HG02642 (cell line): ENCODE measurements at regions not wholly inside any gene's neighbourhood (a gene's known extent, or its start where the extent isn't known, plus 50 kb on each side); places are given as distances from the start of the nearest gene placed in this dataset.
"Not testable (repeated sequence)": the region's sequence is repeated elsewhere in the genome, so short reads cannot be mapped to it uniquely, and the experiment has no call there.

Source experiments
- ATAC-seq: cut with Tn5 transposase; IDR thresholded peaks from one replicate; pipeline ENCODE4 v1.9.1; 2021; ENCODE audit warnings: mild to moderate bottlenecking; ENCODE audit not compliant: unreplicated experiment, poor library complexity

DNA sequence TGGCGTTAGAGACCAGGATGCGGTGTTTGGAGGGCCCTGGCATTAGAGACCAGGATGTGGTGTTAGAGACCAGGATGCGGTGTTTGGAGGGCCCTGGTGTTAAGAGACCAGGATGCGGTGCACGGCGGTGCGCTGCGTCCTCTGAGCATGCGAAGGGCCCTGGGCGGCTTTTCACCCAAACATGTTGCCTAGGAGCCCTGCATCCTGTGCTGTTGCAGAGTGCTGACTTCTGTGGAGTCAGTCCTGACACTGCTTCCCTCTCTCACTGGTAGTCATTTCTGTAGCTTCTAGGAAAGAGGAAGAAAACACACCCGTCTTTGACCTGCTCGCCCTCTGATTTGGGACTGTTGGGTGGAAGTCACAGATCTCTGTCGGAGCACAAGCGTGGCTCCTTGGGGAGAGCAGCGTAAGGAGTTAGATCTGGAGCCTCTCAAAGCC is 141.2 kb downstream of the LAT start:
- no peak for ATAC-seq

DNA sequence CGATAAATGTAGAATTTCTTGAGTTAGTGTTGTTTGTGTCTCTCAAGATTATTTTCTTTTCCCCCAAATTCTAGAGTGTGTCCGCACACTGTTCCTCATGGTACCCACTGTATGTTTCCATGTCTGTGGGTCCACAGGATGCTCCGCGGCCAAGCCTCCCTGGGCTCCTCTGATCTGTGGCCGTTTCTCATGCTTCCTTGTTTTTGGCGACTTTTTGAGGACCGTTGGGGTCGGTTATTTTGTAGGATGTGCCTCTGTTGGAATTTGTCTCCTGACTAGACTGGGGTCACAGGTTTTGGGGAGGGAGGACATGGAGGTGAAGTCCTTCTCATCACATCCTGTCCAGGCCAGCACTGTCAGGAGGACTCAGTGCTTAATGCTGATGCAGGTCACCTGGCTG is 140.0 kb downstream of the LAT start:
- ATAC-seq: no peak

DNA sequence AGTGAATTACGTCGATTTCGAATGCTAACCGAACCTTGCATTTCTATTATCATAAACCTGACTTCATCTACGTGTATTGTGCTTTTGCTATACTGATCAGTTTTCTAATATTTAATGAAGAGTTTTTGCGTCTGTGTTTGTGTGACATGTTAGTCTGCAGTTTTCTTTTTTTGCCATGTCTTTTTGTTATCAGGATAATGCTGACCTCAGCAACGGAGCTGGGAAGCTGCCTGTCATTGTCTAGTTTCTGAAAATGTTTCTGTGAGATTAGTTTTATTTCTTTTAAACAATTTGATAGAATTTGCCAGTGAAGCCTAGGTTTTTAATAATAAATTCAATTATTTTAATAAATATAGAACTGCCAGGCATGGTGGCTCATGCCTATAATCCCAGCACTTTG is 139.3 kb downstream of the LAT start:
- not testable (repeated sequence) for ATAC-seq

DNA sequence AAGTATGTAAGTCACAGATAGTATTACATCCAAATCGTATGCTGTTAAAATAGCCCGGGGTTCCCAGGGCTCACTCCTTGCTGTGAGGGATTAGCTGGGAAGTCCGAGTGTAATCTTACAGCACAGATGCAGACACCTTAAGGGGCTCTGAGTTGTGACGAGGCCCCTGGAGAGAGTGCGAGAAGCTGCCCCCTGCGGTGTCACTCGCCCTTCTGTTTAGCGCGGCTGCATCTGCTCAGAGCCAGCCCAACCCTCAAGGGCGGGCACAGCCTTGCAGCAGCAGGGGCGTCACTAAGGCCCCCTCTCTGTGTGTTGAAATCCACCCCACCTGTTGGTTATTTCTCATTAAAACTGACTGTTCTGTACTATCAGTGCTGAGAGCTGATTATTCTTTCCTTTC is 135.8 kb downstream of the LAT start:
- not testable (repeated sequence) for ATAC-seq

DNA sequence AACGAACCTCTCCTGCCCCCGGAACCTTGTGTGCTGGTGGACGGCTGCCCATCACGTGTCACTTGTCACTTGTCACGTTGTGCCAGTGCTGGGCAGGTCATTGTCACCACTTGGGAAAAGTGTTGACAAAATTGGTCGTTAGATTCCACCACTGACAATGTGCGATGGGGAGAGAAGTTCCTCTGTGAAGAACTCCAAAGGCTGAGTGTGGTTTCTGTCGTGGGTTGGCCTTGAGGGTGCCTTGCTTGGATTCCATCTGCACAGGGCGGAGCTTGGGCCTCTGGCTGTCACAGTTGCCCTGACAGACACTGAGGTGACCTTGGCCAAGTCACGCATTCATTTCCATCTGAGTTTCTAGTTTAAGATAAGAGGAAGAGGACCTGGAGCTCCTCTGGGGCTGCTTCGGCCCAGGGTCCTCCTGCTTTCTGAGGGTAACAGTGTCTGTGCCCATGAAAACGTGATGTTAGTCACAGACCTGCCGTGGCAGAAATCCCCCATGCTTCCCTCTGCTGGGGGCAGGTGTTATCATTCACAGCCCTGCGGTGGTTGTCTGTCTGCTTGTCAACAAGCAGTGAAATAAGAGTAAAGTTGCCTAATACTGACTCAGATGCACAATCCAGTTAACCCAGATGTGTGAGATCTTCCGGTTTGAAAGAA is 133.6 kb downstream of the LAT start:
- not testable (repeated sequence) for ATAC-seq

DNA sequence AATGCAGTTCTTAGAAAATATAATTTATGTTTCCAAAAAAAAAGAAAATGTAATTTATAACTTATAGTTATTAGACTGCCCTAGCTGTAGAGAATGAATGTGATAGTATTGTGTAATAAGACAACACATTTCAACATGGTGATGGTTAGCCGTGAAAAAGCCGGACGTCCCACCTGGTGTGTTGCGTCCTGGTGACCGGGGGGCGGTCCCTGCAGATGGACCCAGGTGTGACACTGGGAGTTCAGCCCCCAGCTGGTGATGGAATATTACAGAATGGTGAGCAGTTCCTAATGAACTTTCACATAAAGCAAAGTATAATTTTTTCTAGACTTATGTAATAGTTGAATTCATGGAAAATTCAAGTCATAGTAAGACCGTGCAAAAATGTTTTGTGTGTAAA is 132.8 kb downstream of the LAT start:
- no peak for ATAC-seq

DNA sequence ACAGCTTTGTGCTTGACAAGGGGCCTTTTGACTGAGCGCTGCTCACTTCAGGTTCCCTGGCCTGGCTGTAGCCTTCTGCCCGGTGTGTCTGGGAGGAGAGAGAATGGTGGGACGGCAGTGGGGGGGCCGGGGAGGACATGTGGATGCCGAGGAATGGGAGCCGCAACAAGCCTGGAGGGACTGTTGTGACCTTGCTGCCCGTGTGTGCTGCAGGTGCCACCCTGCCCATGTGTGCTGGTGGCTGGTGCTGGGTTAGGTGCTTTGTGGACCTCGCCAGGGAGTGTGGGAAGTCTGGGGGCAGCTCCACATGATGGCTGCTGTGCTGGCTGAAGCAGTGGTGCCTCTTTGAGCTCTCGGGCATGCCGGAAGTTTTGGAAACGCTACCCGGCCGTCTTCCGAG is 132.1 kb downstream of the LAT start:
- ATAC-seq: no peak

DNA sequence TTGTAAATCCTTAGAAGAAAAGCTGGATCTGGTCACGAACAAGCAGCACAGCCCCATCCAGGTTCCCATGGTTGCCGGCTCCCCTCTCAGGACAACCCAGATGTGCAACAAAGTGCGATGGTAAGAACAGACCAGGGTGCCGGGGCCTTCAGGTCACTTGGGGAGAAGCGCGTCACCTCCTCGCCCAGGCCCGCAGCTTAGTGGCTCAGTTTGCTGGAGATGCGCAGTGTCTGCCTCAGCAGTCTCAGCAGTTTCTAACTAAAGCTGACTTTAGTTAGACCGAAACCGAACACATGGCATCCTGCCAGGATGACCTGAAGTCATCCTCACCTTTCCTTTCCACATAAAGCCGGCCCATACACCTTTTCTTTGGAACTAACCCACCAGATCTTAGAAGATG is 131.4 kb downstream of the LAT start:
- ATAC-seq: not testable (repeated sequence)

DNA sequence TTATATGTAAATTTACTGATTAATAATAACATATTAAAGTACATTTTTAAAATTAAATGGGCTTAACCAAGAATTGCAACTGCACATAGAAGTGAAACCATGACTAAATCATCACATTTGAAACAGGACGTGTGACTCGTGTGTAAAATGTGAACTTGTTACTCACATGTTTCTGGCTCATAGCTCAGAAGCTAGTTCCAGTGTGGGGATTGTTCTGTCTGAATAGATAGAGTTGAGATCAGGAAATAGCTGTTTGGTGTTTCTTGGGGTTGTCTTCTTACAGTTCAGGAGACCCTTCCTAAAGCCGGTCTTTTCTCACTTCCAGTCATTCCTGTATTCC is 130.9 kb downstream of the LAT start:
- not testable (repeated sequence) for ATAC-seq

DNA sequence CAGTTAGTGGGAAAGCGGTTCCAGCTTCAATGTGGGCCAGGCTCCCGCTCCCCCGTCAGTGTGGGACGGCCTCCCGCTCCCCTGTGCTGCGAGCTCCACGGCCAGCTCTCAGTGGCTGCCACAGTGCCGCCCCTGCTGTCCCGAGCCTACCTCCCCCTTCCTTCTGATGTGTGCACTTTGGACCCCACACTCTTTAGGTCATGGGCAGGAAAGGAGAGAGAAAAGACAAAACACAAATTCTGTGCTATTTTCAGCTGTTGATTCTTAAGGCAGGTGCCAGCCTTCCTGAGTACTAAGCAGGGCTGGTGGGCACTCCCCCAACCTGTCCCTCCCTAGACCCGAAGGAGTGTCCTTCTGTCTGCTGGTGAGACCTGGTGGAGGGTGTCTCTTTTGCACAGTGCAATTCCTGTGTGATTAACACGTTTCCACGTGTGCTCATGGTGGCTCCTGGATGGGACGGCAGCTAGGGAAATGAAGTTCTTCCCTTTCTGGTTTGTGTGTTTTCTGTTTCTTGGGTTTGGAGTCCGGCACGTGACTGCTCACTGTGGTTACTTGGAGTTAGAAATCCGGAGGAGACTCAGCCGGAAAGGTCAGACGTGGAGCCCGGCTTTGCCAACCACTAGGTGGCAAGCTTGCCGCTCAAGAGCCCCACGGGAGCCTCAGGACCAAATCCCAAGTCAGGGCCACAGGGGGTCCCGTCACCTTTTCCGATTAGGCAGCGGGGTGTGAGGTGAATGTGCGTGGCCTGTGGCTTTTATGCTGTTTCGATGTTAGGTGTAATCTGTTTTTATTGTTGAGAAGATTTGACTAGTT is 130.3 kb downstream of the LAT start:
- ATAC-seq: not testable (repeated sequence)

DNA sequence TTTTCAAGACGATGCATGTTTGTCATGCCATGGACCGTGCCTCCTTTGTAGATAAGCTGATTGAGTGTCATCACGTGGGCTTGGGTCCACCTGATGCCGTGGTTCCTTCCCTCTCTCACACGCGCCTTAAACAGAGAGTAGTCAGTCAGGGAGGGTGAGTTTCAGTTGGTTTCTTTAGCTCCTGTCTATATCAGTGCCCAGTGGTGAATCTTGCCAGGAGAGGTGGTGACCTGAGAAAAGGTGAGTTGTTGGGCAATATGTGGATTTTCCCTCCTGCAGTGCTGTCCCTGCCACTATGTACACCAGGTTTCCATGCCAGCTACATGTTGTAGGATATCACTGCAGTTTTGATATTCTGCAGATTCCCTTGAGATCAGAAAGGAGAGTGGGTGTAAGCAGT is 129.7 kb downstream of the LAT start:
- no peak for ATAC-seq

DNA sequence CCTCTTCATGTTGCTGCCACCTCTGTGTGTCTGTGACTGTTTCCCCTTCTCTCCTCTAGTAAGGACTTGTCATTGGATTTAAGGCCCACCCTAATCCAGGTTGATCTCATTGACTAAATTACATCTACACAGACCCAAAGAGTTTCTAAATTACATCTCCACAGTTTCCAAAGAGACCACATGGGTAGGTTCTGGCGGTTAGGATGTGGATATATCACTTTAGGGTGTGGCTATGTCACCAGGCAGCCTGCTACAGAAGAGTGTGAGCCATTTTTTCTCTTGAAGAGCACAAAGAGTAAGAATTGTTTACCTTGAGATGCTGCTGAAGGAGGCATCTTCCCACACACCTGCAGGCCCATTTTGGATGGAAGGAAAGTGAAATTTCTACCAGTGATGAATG is 128.6 kb downstream of the LAT start:
- ATAC-seq: not testable (repeated sequence)

DNA sequence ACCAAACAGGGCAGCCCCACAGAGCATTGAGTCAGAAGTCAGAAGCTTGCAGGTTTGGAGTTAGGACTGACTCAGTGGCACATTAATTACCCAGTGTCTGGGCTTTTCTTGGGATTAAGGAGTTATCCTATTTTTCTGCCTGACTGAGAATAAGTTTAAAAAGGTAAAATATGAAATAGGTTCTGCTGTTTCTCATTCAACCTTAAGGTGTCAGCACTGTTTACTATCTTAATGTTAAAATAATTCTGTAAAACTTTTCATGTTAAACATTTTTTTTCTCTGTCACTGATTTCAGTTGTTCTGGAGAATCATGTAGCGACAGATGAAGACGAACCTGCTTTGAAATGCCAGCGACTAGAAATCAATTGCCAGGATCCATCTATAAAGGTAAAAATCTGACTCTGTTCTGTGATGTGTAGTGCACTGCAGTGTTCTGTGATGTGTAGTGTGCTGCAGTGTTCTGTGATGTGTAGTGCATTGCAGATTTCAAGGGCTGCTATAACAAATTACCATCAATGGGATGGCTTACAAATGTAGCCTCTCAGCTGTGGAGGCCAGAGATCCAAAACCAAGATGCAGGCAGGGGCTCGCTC is 128.0 kb downstream of the LAT start:
- no peak for ATAC-seq

DNA sequence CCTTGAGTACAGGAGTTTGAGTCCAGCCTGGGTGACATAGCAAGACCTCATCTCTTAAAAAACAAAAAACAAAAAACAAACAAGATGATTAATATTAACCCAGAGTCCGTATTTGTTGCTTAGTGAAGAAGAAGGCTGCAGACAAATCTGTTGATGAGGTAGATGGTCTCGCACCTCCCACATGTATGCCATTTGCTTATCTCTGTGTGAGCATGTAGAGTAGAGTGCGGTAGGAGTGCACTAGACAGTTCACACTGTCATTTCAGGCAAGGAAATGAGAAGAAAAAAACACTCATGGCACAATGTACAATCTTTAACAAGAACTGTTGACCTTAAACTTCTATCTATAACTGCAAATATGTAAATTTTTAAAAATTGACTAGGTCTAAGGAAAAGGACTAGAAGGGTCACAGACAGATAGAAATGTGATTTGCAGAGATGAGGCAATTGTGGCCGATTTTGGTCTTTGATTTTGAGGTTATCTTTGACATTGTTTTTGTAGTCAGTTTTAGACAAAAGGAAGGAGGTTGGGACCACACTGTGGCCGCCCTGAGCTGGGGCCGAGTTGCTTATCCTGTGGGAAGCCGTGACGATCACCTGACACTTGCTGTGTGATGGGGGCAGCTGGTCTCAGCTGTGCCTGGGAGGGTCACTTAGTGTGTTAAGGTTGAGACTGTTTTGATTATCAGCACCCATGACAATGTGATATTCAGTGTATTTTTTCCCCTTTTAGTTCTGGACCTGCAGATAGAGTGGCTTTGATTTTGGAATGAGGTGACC is 127.2 kb downstream of the LAT start:
- ATAC-seq: not testable (repeated sequence)

DNA sequence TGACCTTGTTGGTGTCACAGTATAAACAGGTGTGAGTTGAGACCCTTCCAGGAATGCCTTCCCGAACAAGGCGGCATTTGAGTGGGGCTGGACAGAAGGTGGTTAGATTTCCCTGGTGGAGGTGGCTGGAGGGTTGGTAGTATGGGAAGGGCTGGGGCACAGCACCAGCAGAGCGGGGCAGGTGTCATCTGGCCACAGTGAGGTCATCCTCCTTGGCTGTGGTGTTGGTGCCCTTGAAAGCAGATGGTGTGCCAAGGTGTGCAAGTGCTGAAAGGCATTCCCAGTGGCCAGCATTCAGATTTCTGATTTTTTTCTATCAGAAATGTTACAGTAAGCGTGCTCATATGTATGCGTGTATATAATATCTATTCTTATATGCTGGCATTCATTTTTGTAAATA is 126.6 kb downstream of the LAT start:
- ATAC-seq: no peak

DNA sequence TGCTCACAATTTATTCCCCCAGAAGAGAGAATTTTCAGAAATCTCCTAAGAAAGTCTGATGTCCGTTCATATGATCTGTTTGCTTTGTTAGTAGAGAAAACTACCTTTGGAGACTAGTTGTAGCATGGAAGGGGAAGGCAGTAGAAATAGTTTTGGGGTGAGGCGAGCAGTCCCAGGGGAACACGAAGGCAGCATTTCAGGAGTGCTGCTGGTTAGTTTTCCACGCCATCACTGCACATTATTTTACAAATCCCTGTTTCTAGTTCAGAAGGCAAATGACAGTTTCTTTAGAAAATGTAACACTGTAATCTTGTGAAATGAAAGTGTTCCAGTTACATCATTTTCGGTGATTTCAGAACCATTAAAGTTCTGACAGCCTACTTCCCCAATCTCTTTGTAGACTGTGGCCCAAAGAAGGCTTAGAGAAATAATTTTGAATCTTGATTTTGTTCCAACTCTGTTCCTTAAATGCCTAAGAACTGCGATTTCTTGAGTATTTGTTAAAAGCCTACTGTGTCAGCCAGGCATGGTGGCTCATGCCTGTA is 123.8 kb downstream of the LAT start:
- ATAC-seq: not testable (repeated sequence)

DNA sequence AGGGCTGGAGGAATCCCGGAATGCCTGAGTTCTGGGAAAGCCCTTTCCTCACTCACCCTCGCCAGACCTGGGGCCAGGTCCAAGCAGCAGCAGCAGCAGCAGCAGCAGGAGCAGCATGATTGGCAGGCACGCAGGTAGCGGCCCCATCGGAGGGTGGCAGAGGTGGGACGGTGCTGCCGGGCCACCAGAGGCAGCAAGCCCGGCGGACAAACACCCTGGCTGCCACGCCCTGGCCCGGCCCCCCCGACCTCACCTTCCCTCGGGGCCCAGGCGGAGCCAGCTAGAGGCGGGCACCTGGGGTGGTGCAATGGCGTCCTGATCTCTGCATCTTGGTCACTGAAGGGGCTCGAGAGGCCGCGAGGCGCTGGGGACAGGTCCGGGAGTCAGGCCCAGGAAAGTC is 122.4 kb downstream of the LAT start:
- no peak for ATAC-seq

DNA sequence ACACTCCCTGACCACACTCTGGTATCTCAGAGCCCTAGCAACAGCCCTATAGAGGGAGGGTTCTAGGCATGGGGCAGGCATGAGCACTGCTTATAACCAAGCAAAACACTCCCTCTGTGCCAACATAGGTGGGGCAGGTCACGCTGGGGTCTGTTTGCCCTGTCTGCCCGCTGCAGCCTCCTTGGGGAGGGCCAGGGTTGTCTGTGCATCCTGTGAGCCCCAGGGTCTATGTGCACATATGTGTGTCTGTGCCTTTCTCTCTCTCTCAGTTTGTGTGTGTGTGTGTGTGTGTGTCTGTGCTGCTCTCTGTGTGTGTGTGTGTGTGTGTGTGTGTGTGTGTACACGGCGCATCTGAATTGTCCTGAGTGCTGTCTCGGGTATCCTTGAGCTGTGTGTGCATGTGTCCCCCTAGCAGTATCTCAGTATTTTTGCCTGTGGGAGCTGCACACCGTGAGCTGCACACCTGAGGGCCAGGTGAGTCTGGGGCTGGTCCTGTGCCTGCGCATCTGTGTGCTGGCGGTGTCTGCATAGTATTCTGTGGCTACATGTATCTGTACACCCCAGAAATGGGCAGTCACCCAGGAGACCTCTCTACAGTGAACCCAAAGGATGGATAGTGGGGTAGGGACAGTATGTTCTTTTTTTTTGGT is 121.5 kb downstream of the LAT start:
- ATAC-seq: not testable (repeated sequence)

DNA sequence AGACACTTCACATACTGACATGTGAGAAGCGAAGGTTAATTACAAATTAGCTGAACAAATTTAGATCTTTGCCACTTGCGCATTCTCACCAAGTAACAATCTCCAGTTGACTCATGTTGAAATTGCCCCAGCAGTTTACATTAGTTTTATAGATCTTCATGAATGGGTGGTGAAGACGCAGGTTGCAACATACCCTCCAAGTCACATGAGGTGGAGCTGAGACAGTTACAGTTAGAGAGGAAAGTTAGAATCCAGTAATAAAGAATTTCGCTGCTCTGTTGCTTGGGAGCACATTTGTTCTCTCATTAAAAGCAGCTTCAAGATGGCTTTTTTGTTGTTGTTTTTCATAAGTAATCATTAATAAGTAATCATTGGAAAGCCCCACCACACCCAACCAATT is 119.7 kb downstream of the LAT start:
- ATAC-seq: not testable (repeated sequence)

DNA sequence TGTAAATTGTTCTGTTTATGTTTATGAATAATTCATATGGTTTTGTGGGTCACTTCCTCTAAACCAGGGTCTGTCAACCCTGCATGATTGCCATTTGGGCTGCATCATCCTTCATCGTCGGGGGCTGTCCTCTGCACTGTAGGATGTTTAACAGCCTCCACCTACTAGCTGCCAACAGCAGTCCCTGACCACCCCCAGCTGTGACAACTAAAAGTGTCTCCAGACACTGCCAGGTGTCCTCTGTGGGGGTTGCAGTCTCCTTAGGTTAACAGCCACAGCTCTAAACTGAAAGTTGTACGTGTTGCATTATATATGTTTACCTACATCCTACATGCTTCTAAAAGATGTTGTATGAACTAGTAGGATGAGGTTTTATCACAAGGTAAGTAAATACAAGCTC is 113.1 kb downstream of the LAT start:
- ATAC-seq: not testable (repeated sequence)
